HepG2 (cell line): ENCODE measurements at regions not wholly inside any gene's neighbourhood (a gene's known extent, or its start where the extent isn't known, plus 50 kb on each side); places are given as distances from the start of the nearest gene placed in this dataset.

Experiments used
- ATAC-seq: fragments of 200-7000 bp; cut with Tn5 transposase; 3 replicates; pipeline ENCODE4 v1.9.1; 2020; ENCODE audit warnings: mild to moderate bottlenecking, moderate library complexity
- BruUV-seq: library from RNA; stranded (reverse); fragments of 400-500 nt; replicated peaks from 2 replicates; lab custom pipeline; 2021; lab: Mats Ljungman, UMichigan
- CTCF ChIA-PET: fragments of 300-600 bp; formaldehyde crosslinking; extraction: SDS; loops from one replicate; lab custom pipeline; 2021; ENCODE audit warnings: low total read pairs, inconsistent platforms, low intra/inter-chr PET ratio; lab: Yijun Ruan, JAX
- POLR2A ChIA-PET: fragments of 350-600 bp; sonication (Branson Sonifier 250); formaldehyde crosslinking; loops from one replicate; lab custom pipeline; 2020; ENCODE audit warnings: antibody characterized with exemption, inconsistent platforms; lab: Yijun Ruan, JAX
- DNase-seq: peaks from one replicate; pipeline ENCODE4 v3.0.0-alpha.2; 2015; ENCODE audit warnings: low spot score
- FAIRE-seq: peaks from 3 replicates; lab custom pipeline; 2011; peaks lifted over from hg19 to GRCh38; lab: Jason Lieb, UNC
- H2AFZ ChIP-seq: one replicate; pipeline ENCODE4 v1.6.1; 2011; ENCODE audit warnings: low read length, inconsistent platforms
- H3K27ac ChIP-seq: fragments of 300-600 bp; 3 replicates; pipeline ENCODE4 v1.8.0; 2011; ENCODE audit warnings: mixed run types, mild to moderate bottlenecking, mixed read lengths, low read length, inconsistent platforms; ENCODE audit not compliant: insufficient read depth; ENCODE audit errors: extremely low read length
- H3K27me3 ChIP-seq, 2 experiments: fragments of 200-600 bp in 1 of 2; 2 replicates in 1 of 2; 3 replicates in 1 of 2; pipeline versions ENCODE4 v1.6.0 to v1.8.0; 2011; ENCODE audit warnings: low read length in 2 of 2, mild to moderate bottlenecking in 2 of 2, moderate library complexity in 2 of 2, inconsistent platforms in 1 of 2; ENCODE audit not compliant: insufficient read depth in 2 of 2, control insufficient read depth in 1 of 2
- H3K36me3 ChIP-seq, 2 experiments: fragments of 200-600 bp in 1 of 2; replicated peaks in 1 of 2; 2 replicates in 1 of 2; 3 replicates in 1 of 2; pipeline versions ENCODE4 v1.5.1 to v1.8.0; 2011; ENCODE audit warnings: low read length in 2 of 2, inconsistent platforms in 1 of 2; ENCODE audit not compliant: insufficient read depth in 2 of 2, control insufficient read depth in 1 of 2
- H3K4me1 ChIP-seq: 2 replicates; pipeline ENCODE4 v1.5.1; 2012; ENCODE audit warnings: low read length, inconsistent platforms; ENCODE audit not compliant: insufficient read depth
- H3K4me2 ChIP-seq: 2 replicates; pipeline ENCODE4 v1.6.0; 2011; ENCODE audit warnings: low read depth, low read length, inconsistent platforms
- H3K4me3 ChIP-seq, 3 experiments: fragments of 200-600 bp in 1 of 3; sonication (generic), shearing (Covaris generic) in 1 of 3; replicated peaks in 1 of 3; 2 replicates each; pipeline ENCODE4 v1.5.1; 2011 to 2016; ENCODE audit warnings: low read length in 3 of 3, inconsistent platforms in 2 of 3, low read depth in 2 of 3, mild to moderate bottlenecking in 2 of 3, control low read depth in 1 of 3, mixed read lengths in 1 of 3; ENCODE audit not compliant: insufficient read depth in 1 of 3
- H3K79me2 ChIP-seq: one replicate; pipeline ENCODE4 v1.6.1; 2011; ENCODE audit warnings: low read length, inconsistent platforms; ENCODE audit not compliant: insufficient read depth
- H3K9ac ChIP-seq: 2 replicates; pipeline ENCODE4 v1.6.0; 2011; ENCODE audit warnings: mild to moderate bottlenecking, low read depth, low read length, inconsistent platforms; ENCODE audit not compliant: insufficient read depth
- H3K9me3 ChIP-seq: 2 replicates; pipeline ENCODE4 v1.5.1; 2012; ENCODE audit warnings: mild to moderate bottlenecking, low read length
- H4K20me1 ChIP-seq: 2 replicates; pipeline ENCODE4 v1.6.0; 2011; ENCODE audit warnings: inconsistent platforms, mild to moderate bottlenecking, low read length, moderate library complexity; ENCODE audit not compliant: insufficient read depth
- ARID5B ChIP-seq: IDR thresholded peaks from 2 replicates; pipeline ENCODE4 v1.4.0; 2020; ENCODE audit warnings: mild to moderate bottlenecking, missing genetic modification reagents
- HIVEP1 ChIP-seq: sonication (generic); formaldehyde crosslinking; IDR thresholded peaks from 2 replicates; pipeline ENCODE4 v1.4.0; 2020; ENCODE audit warnings: mild to moderate bottlenecking, missing genetic modification reagents
- NRL ChIP-seq: sonication (generic); formaldehyde crosslinking; IDR thresholded peaks from 2 replicates; pipeline ENCODE4 v1.5.0; 2020; ENCODE audit warnings: missing genetic modification reagents, mild to moderate bottlenecking, moderate library complexity, borderline replicate concordance
- SALL2 ChIP-seq: sonication (generic); formaldehyde crosslinking; IDR thresholded peaks from 2 replicates; pipeline ENCODE4 v1.8.1; 2023; ENCODE audit warnings: mild to moderate bottlenecking, missing genetic modification reagents, inconsistent platforms
- ZNF431 ChIP-seq: sonication (generic); formaldehyde crosslinking; IDR thresholded peaks from 2 replicates; pipeline ENCODE4 v1.9.0; 2022; ENCODE audit warnings: missing genetic modification reagents, low read depth, mild to moderate bottlenecking, borderline replicate concordance
- ZNF737 ChIP-seq: sonication (generic); formaldehyde crosslinking; IDR thresholded peaks from 2 replicates; pipeline ENCODE4 v1.5.0; 2020; ENCODE audit warnings: missing genetic modification reagents, mild to moderate bottlenecking, borderline replicate concordance
- whole genome bisulfite sequencing: methylation state at CpG from one replicate; pipeline ENCODE4 v1.1.6; 2017; ENCODE audit warnings: low lambda C conversion rate; 5-methylcytosine and 5-hydroxymethylcytosine counted together
- in situ Hi-C: cut with HindIII; loops from 2 replicates; pipeline ENCODE4 v1.10.0; 2017; ENCODE audit warnings: low pct_unique_long_range_greater_than_20kb; ENCODE audit not compliant: extremely low pct_ligation_motif_present
- intact Hi-C: fragments of 100-400 bp; cut with micrococcal nuclease; formaldehyde crosslinking; loops from one replicate; pipeline ENCODE4 v1.10.0; 2022; ENCODE audit not compliant: unreplicated experiment

DNA sequence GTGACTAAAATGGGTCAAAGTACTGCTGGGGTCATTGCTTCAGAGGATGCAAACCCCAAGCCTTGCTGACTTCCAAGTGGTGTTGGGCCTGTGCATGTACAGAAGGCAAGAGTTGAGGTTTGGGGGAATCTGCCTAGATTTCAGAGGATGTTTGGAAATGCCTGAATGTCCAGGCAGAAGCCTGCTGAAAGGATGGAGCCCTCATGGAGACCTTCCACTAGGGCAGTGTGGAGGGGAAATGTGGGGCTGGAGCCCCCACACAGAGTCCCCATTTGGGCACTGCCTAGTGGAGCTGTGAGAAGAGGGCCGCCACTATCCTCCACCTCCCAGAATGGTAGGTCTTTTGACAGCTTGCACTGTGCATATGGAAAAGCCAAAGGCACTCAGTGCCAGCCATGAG is 377.7 kb upstream of the TRPC7 start:
- no peak for ATAC-seq
- no TSS peak for BruUV-seq
- ChIA-PET POLR2A (no interaction called here), CTCF (no interaction called here)
- no peak for TF ChIP-seq ARID5B (CRISPR knock-in tag)
- no peak for TF ChIP-seq SALL2 (CRISPR knock-in tag)
- no peak for TF ChIP-seq ZNF431 (CRISPR knock-in tag)
- no peak for TF ChIP-seq HIVEP1 (CRISPR knock-in tag)
- no peak for TF ChIP-seq ZNF737
- TF ChIP-seq NRL (CRISPR knock-in tag) = no peak
- Histone ChIP-seq H4K20me1 (no peaks in the 10 kb centered on the region), H3K4me3 (no peak overlapping the region), H3K36me3 (no peaks in the 10 kb centered on the region), H3K9ac (no peak overlapping the region), H3K4me2 (no peak overlapping the region), H3K4me1 (no peaks in the 10 kb centered on the region), H3K79me2 (no peaks in the 10 kb centered on the region), H3K27ac (no peak overlapping the region), H3K9me3 (peaks cover 21% of the 10 kb centered on the region), H2AFZ (no peak overlapping the region), H3K27me3 (no peaks in the 10 kb centered on the region)
- no peak for DNase-seq
- intact Hi-C loops = no loop called here
- no peak for FAIRE-seq
- WGBS = 0% methylated on average over 1 of the region's 1 CpG
- in situ Hi-C loops = no loop called here
